GM12878 (cell line): ENCODE measurements at regions not wholly inside any gene's neighbourhood (a gene's known extent, or its start where the extent isn't known, plus 50 kb on each side); places are given as distances from the start of the nearest gene placed in this dataset.

Source experiments
- ATAC-seq: fragments of 200-7000 bp; cut with Tn5 transposase; 3 replicates; pipeline ENCODE4 v1.9.1; 2020; ENCODE audit warnings: mild to moderate bottlenecking, moderate library complexity
- BruUV-seq: library from RNA; stranded (reverse); fragments of 400-500 nt; replicated peaks from 2 replicates; lab custom pipeline; 2021; lab: Mats Ljungman, UMichigan
- CTCF ChIA-PET: fragments of 300-600 bp; sonication (Branson Sonifier 250); formaldehyde crosslinking; extraction: SDS; loops from one replicate; lab custom pipeline; 2021; ENCODE audit warnings: inconsistent platforms; lab: Yijun Ruan, JAX
- POLR2A ChIA-PET: fragments of 350-600 bp; formaldehyde crosslinking; extraction: SDS; loops from one replicate; lab custom pipeline; 2021; ENCODE audit warnings: inconsistent platforms; lab: Charles Lee
- RAD21 ChIA-PET: fragments of 300-600 bp; sonication (Branson Sonifier 250); formaldehyde crosslinking; loops from one replicate; lab custom pipeline; 2023; ENCODE audit warnings: antibody characterized with exemption; ENCODE audit not compliant: unreplicated experiment; lab: Charles Lee
- SMC1A ChIA-PET: fragments of 300-600 bp; sonication (Branson Sonifier 250); formaldehyde crosslinking; loops from one replicate; lab custom pipeline; 2023; ENCODE audit not compliant: unreplicated experiment, uncharacterized antibody; lab: Charles Lee
- DNase-seq: peaks from one replicate; pipeline ENCODE4 v3.0.0-alpha.2; 2011; ENCODE audit warnings: low read depth, low spot score
- FAIRE-seq: peaks from 3 replicates; lab custom pipeline; 2011; peaks lifted over from hg19 to GRCh38; lab: Jason Lieb, UNC
- H2AFZ ChIP-seq: 2 replicates; pipeline ENCODE4 v1.6.0; 2011; ENCODE audit warnings: low read depth, low read length, control low read depth; ENCODE audit not compliant: control insufficient read depth
- H3K27ac ChIP-seq: 2 replicates; pipeline ENCODE4 v1.5.1; 2011; ENCODE audit warnings: control low read depth; ENCODE audit not compliant: control insufficient read depth, insufficient read depth
- H3K27me3 ChIP-seq, 2 experiments: replicated peaks in 1 of 2; 2 replicates each; pipeline versions ENCODE4 v1.6.0 to v1.6.1; 2011; ENCODE audit warnings: low read length in 1 of 2; ENCODE audit not compliant: control insufficient read depth in 2 of 2, insufficient read depth in 2 of 2
- H3K36me3 ChIP-seq, 2 experiments: 2 replicates each; pipeline ENCODE4 v1.5.1; 2011; ENCODE audit warnings: low read length in 1 of 2; ENCODE audit not compliant: control insufficient read depth in 2 of 2, insufficient read depth in 2 of 2
- H3K4me1 ChIP-seq: 2 replicates; pipeline ENCODE4 v1.6.1; 2011; ENCODE audit warnings: mild to moderate bottlenecking, low read length, moderate library complexity, mixed read lengths; ENCODE audit not compliant: control insufficient read depth, insufficient read depth
- H3K4me2 ChIP-seq: 2 replicates; pipeline ENCODE4 v1.6.0; 2011; ENCODE audit warnings: control low read depth; ENCODE audit not compliant: control insufficient read depth, insufficient read depth
- H3K4me3 ChIP-seq: fragments of 200-600 bp; sonication (generic); 2 replicates; pipeline ENCODE4 v1.5.1; 2016
- H3K79me2 ChIP-seq: 2 replicates; pipeline ENCODE4 v1.6.0; 2011; ENCODE audit warnings: low read length; ENCODE audit not compliant: control insufficient read depth, insufficient read depth
- H3K9ac ChIP-seq: 2 replicates; pipeline ENCODE4 v1.8.0; 2011; ENCODE audit warnings: low read length, control low read depth, mixed read lengths; ENCODE audit not compliant: control insufficient read depth, insufficient read depth
- H3K9me3 ChIP-seq: replicated peaks from 3 replicates; pipeline ENCODE4 v1.5.1; 2011; ENCODE audit warnings: mild to moderate bottlenecking, low read length; ENCODE audit not compliant: control insufficient read depth, insufficient read depth
- H4K20me1 ChIP-seq: 2 replicates; pipeline ENCODE4 v1.6.0; 2011; ENCODE audit not compliant: control insufficient read depth, insufficient read depth
- CBX3 ChIP-seq: fragments of 200-600 bp; sonication (generic); IDR thresholded peaks from 2 replicates; pipeline ENCODE4 v1.6.1; 2016; ENCODE audit warnings: low read depth, borderline replicate concordance
- CREB1 ChIP-seq: IDR thresholded peaks from 2 replicates; pipeline ENCODE4 v1.6.1; 2012; ENCODE audit warnings: low read depth, mild to moderate bottlenecking, inconsistent platforms
- EGR1 ChIP-seq, 2 experiments: IDR thresholded peaks; 1 replicate in 1 of 2; 2 replicates in 1 of 2; pipeline ENCODE4 v1.6.1; 2011 to 2012; ENCODE audit warnings: low read depth in 2 of 2, low read length in 2 of 2, borderline replicate concordance in 1 of 2, mild to moderate bottlenecking in 1 of 2, moderate library complexity in 1 of 2
- GATAD2B ChIP-seq: fragments of 450-650 bp; conservative IDR thresholded peaks from 2 replicates; pipeline ENCODE4 v1.6.1; 2017; ENCODE audit warnings: low read depth, mild to moderate bottlenecking, moderate library complexity
- HDAC2 ChIP-seq: fragments of 200-600 bp; sonication (generic); IDR thresholded peaks from 2 replicates; pipeline ENCODE4 v1.6.1; 2017
- IKZF2 ChIP-seq, 2 experiments: fragments of 450-650 bp; IDR thresholded peaks; 2 replicates each; pipeline ENCODE4 v1.6.1; 2017; ENCODE audit warnings: mild to moderate bottlenecking in 2 of 2, moderate library complexity in 2 of 2
- IRF4 ChIP-seq: IDR thresholded peaks from 2 replicates; pipeline ENCODE4 v1.6.1; 2011; ENCODE audit warnings: low read depth, low read length
- MLLT1 ChIP-seq: fragments of 450-650 bp; IDR thresholded peaks from 2 replicates; pipeline ENCODE4 v1.6.1; 2016; ENCODE audit warnings: mild to moderate bottlenecking
- NR2F1 ChIP-seq: fragments of 450-650 bp; conservative IDR thresholded peaks from 2 replicates; pipeline ENCODE4 v1.6.1; 2017; ENCODE audit warnings: mild to moderate bottlenecking
- POLR2AphosphoS5 ChIP-seq: IDR thresholded peaks from 2 replicates; pipeline ENCODE4 v1.6.1; 2011; ENCODE audit warnings: mild to moderate bottlenecking, low read length, inconsistent platforms
- RAD21 ChIP-seq: IDR thresholded peaks from 2 replicates; pipeline ENCODE4 v1.6.1; 2011; ENCODE audit warnings: mild to moderate bottlenecking, low read depth, low read length, moderate library complexity; ENCODE audit not compliant: insufficient read depth
- RBBP5 ChIP-seq: fragments of 200-600 bp; sonication (generic); conservative IDR thresholded peaks from 2 replicates; pipeline ENCODE4 v1.6.1; 2016
- RFX5 ChIP-seq: IDR thresholded peaks from 2 replicates; pipeline ENCODE4 v1.6.1; 2011; ENCODE audit warnings: low read depth, low read length, improper control_type of control experiment
- SPI1 ChIP-seq: IDR thresholded peaks from 2 replicates; pipeline ENCODE4 v1.6.1; 2011; ENCODE audit warnings: low read depth, mild to moderate bottlenecking, low read length, moderate library complexity, borderline replicate concordance; ENCODE audit not compliant: insufficient read depth
- SUPT20H ChIP-seq: IDR thresholded peaks from 2 replicates; pipeline ENCODE4 v1.6.1; 2011; ENCODE audit warnings: low read depth, mild to moderate bottlenecking, low read length, moderate library complexity, borderline replicate concordance; ENCODE audit not compliant: control insufficient read depth
- SUZ12 ChIP-seq: fragments of 200-600 bp; sonication (generic); IDR thresholded peaks from one replicate; pipeline ENCODE4 v1.6.1; 2018; ENCODE audit warnings: antibody characterized with exemption, mild to moderate bottlenecking; ENCODE audit not compliant: unreplicated experiment
- ZNF24 ChIP-seq: fragments of 450-650 bp; IDR thresholded peaks from 2 replicates; pipeline ENCODE4 v1.6.1; 2017; ENCODE audit warnings: antibody characterized with exemption, mild to moderate bottlenecking
- ZNF592 ChIP-seq: fragments of 450-650 bp; IDR thresholded peaks from 2 replicates; pipeline ENCODE4 v1.6.1; 2017; ENCODE audit warnings: mild to moderate bottlenecking, moderate library complexity
- ZZZ3 ChIP-seq: IDR thresholded peaks from 2 replicates; pipeline ENCODE4 v1.6.1; 2011; ENCODE audit warnings: low read depth; ENCODE audit not compliant: control insufficient read depth, insufficient read length
- WGBS: methylation state at CpG from one replicate; pipeline ENCODE4 v1.1.6; 2016; ENCODE audit warnings: low lambda C conversion rate; ENCODE audit not compliant: insufficient replicate concordance, insufficient coverage; ENCODE audit errors: missing lambda C conversion rate; 5-methylcytosine and 5-hydroxymethylcytosine counted together
- in situ Hi-C: fragments of 300-500 bp; cut with MboI; formaldehyde crosslinking; loops from 9 replicates; pipeline ENCODE4 v1.14.3; 2018; ENCODE audit warnings: mixed read lengths
- intact Hi-C: fragments of 100-400 bp; cut with micrococcal nuclease; formaldehyde crosslinking; loops from one replicate; pipeline ENCODE4 v1.14.2; 2022; ENCODE audit not compliant: unreplicated experiment
- TF ChIP-seq, protein P1 (sequence below): fragments of 450-650 bp; IDR thresholded peaks from 2 replicates; pipeline ENCODE4 v1.6.1; 2016; ENCODE audit warnings: mild to moderate bottlenecking

- no peaks in the 10 kb centered on the region for H4K20me1 ChIP-seq
- H3K9ac ChIP-seq, result no peak overlapping the region
- no peaks in the 10 kb centered on the region for H3K79me2 ChIP-seq
- H3K9me3 ChIP-seq, result no peaks in the 10 kb centered on the region
- H3K4me1 ChIP-seq, result no peaks in the 10 kb centered on the region
- ATAC-seq, result no peak
- H3K4me3 ChIP-seq, result no peak overlapping the region
- no peak overlapping the region for H2AFZ ChIP-seq
- no peaks in the 10 kb centered on the region for H3K27me3 ChIP-seq
- TF ChIP-seq MLLT1 (no peak), SUZ12 (no peak), HDAC2 (no peak), IKZF2 (IDR thresholded peaks at IDR 0.05) (no peak), ZNF24 (no peak), RBBP5 (no peak), CBX3 (no peak), ZNF592 (no peak), RAD21 (no peak), RFX5 (no peak), IRF4 (no peak), SPI1 (no peak), SUPT20H (no peak), NR2F1 (no peak), POLR2AphosphoS5 (no peak), CREB1 (no peak), GATAD2B (no peak), EGR1 (IDR thresholded peaks at IDR 0.05; ENCODE audit: borderline replicate concordance in 1 of 2, low read depth in 2 of 2, low read length in 2 of 2) (no peak), ZZZ3 (no peak)
- TF ChIP-seq, protein P1, sequence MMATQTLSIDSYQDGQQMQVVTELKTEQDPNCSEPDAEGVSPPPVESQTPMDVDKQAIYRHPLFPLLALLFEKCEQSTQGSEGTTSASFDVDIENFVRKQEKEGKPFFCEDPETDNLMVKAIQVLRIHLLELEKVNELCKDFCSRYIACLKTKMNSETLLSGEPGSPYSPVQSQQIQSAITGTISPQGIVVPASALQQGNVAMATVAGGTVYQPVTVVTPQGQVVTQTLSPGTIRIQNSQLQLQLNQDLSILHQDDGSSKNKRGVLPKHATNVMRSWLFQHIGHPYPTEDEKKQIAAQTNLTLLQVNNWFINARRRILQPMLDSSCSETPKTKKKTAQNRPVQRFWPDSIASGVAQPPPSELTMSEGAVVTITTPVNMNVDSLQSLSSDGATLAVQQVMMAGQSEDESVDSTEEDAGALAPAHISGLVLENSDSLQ, result no peak
- DNase-seq, result no peak
- ChIA-PET RAD21 (no interaction called here), POLR2A (no interaction called here), CTCF (no interaction called here), SMC1A (no interaction called here)
- in situ Hi-C loops, result no loop called here
- FAIRE-seq, result no peak
- no peak overlapping the region for H3K27ac ChIP-seq
- no TSS peak for BruUV-seq
- 0% methylated on average over 2 of the region's 2 CpGs for WGBS
- H3K36me3 ChIP-seq, result no peaks in the 10 kb centered on the region
- H3K4me2 ChIP-seq, result no peak overlapping the region
- intact Hi-C loops, result no loop called here
Measured at GRCh38 chr6:8857160-8857559, 421.8 kb upstream of the SLC35B3 start.
